C4-2B (cell line): ENCODE measurements at regions not wholly inside any gene's neighbourhood (a gene's known extent, or its start where the extent isn't known, plus 50 kb on each side); places are given as distances from the start of the nearest gene placed in this dataset.
"Not testable (repeated sequence)": the region's sequence is repeated elsewhere in the genome, so short reads cannot be mapped to it uniquely, and the experiment has no call there.

Experiments
- H3K27ac ChIP-seq: fragments of 450-650 bp; 2 replicates; pipeline ENCODE4 v1.5.1; 2017
- ZFX ChIP-seq: fragments of 450-650 bp; IDR thresholded peaks from 2 replicates; pipeline ENCODE4 v1.6.1; 2017
- TF ChIP-seq, protein P1 (sequence below): fragments of 450-650 bp; conservative IDR thresholded peaks from 2 replicates; pipeline ENCODE4 v1.5.1; 2017; ENCODE audit warnings: mild to moderate bottlenecking

DNA sequence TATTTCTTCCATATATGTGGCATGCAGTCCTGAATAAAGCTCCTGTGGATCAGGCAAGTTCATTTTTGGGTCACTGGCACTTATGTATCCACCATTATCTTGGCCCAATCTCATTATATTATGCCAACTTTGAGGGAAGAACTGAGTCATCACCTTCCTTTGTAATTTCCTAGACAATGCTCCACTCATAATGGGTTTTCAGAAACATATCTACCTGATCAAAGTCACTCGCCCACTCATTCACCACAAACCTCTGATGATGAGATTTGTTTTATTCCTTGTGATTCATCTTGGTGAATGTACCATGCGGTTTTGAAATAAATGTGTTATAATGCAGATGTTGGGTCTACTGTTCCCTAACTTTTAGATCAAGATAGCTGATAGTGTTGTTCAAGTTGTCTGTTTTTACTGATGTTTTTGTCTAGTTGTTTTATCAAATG, 525.8 kb downstream of the KIF20B start:
- TF ChIP-seq, protein P1, sequence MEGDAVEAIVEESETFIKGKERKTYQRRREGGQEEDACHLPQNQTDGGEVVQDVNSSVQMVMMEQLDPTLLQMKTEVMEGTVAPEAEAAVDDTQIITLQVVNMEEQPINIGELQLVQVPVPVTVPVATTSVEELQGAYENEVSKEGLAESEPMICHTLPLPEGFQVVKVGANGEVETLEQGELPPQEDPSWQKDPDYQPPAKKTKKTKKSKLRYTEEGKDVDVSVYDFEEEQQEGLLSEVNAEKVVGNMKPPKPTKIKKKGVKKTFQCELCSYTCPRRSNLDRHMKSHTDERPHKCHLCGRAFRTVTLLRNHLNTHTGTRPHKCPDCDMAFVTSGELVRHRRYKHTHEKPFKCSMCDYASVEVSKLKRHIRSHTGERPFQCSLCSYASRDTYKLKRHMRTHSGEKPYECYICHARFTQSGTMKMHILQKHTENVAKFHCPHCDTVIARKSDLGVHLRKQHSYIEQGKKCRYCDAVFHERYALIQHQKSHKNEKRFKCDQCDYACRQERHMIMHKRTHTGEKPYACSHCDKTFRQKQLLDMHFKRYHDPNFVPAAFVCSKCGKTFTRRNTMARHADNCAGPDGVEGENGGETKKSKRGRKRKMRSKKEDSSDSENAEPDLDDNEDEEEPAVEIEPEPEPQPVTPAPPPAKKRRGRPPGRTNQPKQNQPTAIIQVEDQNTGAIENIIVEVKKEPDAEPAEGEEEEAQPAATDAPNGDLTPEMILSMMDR, result no peak
- no peak for TF ChIP-seq ZFX
- H3K27ac ChIP-seq, result no peak overlapping the region

DNA sequence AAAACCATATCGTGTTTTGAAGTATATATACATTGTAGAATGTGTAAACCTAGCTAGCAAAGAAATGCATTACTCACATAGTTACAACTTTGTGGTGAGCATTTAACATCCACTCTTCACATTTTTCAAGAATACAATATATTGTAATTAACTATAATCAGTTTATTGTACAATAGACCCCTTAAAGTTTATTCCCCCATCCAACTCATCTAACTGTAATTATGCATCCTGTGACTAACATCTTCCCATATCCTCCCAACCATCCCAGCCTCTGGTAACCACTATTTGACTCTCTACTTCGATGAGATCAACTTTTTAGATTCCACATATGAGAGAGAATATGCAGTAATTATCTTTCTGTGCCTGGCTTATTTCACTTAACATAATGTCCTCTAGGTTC, 526.4 kb downstream of the KIF20B start:
- no peak overlapping the region for H3K27ac ChIP-seq
- no peak for TF ChIP-seq ZFX
- TF ChIP-seq, protein P1, result no peak

DNA sequence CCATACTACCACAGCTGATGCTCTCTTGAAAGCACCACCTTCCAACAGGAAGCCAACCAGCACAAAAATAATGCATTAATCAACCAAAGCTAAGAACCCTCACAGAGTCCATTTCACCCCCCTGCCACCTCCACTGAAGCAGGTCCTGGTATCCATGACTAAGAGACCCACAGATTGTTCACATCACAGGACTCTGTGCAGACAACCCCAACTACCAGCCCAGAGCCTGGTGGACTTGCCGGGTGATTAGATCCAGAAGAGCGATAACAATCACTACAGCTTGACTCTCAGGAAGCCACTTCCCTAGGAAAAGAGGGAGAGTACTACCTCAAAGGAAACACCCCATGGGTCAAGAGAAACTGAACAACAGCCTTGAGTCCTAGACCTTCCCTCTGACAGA, 528.1 kb downstream of the KIF20B start:
- TF ChIP-seq, protein P1, result no peak
- TF ChIP-seq ZFX, result no peak
- no peak overlapping the region for H3K27ac ChIP-seq

DNA sequence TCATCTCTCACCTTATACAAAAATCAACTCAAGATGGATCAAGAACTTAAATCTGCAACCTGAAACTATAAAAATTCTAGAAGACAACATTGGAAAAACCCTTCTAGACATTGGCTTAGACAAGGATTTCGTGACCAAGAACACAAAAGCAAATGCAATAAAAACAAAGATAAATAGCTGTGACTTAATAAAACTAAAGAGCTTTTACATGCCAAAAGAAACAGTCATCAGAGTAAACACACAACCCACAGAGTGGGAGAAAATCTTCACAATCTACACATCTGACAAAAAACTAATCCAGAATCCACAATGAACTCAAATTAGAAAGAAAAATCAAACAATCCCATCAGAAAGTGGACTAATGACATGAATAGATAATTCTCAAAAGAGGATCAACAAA, 532.4 kb downstream of the KIF20B start:
- H3K27ac ChIP-seq, result not testable (repeated sequence)

DNA sequence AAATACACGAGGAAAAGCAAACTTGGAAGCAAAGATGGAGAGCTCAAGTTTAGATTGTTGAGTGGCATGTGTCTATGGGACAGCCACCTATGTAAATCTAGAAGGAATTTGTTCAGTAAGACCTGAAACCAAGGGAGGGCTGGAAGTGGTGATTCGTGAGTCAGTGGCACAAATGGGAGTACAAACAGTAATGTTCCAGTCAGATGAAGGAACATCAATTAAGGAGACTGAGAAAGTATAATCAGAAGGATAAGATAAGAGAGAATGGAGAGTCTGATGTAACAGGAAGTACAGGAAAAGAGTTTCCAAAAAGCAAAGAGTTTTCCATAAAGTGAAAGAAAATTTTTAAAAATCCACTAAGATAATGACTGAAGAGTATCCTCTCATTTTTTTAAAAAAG, 544.2 kb downstream of the KIF20B start:
- TF ChIP-seq, protein P1, result no peak
- TF ChIP-seq ZFX, result no peak

DNA sequence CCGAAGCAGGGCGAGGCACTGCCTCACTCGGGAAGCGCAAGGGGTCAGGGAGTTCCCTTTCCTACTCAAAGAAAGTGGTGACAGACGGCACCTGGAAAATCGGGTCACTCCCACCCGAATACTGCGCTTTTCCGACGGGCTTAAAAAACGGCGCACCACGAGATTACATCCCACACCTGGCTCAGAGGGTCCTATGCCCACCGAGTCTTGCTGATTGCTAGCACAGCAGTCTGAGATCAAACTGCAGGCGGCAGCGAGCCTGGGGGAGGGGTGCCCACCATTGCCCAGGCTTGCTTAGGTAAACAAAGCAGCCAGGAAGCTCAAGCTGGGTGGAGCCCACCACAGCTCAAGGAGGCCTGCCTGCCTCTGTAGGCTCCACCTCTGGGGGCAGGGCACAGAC, 549.4 kb downstream of the KIF20B start:
- H3K27ac ChIP-seq, result not testable (repeated sequence)

More for the DNA sequence above, 544.2 kb downstream of the KIF20B start:
- H3K27ac ChIP-seq, result no peak overlapping the region

DNA sequence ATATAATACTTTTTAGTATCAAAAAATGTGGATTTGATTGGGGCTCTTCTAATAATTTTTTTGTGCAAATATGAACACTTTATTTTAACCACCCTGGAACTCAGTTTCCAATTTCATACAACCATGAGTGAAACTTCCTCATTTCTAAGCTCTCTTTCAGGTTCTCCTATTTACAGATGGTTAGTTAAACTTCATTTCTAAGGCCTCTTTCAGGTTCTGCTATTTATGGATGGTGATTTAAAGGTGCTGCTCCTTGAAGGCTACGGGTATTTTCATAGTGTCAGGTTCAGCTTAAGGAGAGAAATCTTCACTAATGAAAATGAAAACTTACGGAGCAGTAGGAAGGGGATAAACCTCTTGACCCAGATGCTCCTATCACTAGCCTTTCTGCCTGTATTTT, 568.3 kb downstream of the KIF20B start:
- TF ChIP-seq, protein P1, result no peak
- no peak for TF ChIP-seq ZFX
- H3K27ac ChIP-seq, result no peak overlapping the region

DNA sequence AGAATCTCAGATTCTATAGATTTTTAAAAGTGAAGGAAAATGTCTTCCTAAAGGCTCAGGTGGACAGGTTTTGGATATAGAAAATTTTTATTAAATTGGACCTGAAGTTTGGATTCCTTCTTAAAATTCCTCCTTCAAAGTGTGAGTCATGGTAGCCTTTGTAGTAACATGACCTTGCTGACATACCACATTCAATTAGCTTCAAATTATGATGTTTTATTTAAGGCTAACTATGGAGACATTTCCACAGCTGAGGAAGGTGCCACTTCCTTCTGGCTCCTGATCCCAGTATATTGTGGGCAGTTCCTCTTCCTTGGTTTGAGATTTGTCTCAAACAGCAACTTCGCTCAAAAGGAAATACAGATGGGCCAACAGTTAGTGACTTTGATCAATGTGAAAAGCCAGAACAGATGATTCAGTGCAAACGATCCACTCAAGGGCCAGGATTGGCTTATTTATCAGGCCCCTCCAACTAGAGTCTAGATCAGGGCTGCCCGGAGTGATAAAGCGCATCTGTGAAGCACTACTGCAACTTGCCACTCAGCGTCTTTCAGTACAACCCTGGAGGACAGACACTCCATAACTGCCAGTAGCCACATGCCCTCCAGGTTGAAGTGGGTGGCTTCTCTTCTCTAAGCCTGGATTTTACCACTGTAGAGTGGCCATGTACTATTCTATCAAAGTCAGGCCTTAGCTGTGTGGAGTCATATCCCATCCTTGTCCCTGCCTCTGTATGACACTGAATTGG, 573.5 kb downstream of the KIF20B start:
- TF ChIP-seq ZFX, result no peak
- TF ChIP-seq, protein P1, result no peak
- H3K27ac ChIP-seq, result no peak overlapping the region
